Putamen (tissue), 1 donor: ENCODE measurements at regions not wholly inside any gene's neighbourhood (a gene's known extent, or its start where the extent isn't known, plus 50 kb on each side); places are given as distances from the start of the nearest gene placed in this dataset.
"Not testable (repeated sequence)": the region's sequence is repeated elsewhere in the genome, so short reads cannot be mapped to it uniquely, and the experiment has no call there.

ENCODE experiments used
- DNase-seq: peaks from one replicate; pipeline ENCODE4 v3.0.0-alpha.2; 2016; ENCODE audit warnings: low spot score

DNA sequence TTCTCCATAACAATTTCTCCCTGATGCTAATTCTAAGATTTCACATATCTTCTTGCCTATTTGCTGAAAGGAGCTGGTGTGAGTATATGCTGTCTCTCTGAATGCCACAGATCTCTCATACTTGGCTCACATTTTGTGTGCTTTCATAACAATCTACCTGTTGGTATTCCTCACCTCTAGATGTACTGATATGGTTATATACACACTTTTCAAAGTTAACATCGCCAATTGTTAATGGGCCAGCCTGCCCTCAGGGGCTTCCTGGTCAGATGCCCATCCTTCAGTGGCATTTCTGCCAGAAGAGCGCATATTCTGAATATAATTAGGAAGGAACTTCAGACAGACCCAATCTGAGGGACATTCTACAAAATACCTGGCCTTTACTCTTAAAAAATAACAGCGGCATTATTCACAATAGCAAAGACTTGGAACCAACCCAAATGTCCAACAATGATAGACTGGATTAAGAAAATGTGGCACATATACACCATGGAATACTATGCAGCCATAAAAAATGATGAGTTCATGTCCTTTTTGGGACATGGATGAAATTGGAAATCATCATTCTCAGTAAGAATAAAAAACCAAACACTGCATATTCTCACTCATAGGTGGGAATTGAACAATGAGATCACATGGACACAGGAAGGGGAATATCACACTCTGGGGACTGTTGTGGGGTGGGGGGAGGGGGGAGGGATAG is 123.9 kb upstream of the FAT1 start:
- DNase-seq: not testable (repeated sequence)

DNA sequence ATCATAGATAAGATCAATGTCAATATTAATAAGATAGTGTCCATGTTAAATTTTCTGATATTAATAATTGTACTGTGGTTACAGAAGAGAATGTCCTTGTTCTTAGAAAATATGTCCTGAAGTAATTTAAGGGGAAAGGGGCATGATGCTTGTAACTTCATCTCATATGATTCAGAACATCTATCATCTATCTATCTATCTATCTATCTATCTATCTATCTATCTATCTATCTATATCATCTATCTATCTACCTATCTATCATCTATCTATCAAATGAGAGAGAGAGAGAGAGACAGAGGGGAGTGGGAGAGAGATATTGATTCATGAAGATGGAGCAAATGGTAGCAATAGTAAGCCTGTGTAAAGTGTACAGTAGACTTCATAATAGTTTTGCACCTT is 124.8 kb upstream of the FAT1 start:
- no peak for DNase-seq

DNA sequence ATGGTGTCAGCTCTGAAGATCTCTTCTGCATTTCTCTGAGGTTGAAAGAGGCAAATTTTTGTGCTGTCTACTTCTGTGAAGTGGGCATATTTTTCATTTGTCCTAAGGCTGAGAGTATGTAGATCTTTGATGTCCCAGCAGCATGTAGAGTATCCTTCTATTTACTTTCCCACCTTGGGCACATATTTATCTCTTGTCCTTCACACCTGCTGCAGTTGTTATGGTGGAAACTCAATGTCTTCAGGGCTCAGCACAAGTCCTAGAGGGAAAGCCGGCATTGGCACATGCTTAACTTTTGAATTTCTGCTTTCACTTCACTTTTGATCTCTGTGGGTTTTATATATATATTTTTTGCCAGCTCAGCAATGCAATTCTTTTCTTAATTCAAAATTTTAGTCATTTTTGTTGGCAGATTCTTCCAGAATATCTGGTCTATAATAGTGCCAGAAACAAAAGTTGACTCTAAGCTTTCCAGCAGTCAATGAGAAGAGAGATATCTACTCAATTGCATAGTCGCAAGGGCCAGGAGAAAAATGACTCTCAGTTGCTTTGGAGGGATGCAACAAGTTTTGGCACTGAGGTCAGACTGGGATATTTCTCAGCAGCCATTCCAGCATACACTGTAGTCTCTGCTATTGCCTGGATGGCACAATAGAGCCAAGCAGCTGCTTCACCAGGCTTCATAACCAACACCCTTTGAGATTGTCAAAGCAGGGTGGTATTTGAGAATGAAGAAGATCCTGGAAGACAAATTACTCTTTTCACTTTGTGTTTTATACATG is 127.8 kb upstream of the FAT1 start:
- no peak for DNase-seq

DNA sequence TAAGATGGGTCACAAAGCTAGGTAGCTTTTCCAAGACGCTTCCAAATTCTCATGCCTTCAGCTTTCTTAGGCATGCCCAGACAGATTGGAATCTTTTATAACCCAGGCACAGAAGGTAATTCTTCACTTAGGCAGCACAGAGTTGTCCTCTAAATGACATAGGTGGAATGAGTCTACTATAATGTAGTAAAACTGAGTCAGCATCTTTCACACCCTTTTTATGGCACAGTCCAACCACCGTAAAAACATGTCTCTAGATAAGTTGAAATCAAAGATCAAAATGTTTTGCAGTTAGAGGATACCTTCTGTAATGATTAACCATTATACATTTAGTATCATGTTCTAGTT is 128.4 kb upstream of the FAT1 start:
- no peak for DNase-seq

DNA sequence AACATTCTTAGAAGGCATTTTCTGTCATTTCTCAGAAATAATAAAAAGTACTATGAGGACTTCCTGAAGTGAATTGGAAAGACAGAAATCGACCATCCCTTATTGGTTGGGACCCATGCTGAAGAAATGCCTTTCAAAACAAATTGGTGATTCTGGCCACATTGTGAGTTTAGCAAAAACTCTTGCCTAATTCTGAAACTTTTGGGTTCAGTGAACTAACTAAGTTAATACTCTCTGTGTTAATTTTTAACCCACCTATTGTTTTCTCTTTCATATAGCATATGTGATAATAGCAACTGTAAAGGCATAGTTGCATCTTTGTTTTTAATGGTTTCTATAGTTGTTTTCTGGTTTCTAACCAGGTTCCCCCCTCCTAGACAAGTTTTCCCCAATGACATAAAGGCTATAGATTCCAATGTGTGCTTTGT is 129.3 kb upstream of the FAT1 start:
- DNase-seq: no peak

DNA sequence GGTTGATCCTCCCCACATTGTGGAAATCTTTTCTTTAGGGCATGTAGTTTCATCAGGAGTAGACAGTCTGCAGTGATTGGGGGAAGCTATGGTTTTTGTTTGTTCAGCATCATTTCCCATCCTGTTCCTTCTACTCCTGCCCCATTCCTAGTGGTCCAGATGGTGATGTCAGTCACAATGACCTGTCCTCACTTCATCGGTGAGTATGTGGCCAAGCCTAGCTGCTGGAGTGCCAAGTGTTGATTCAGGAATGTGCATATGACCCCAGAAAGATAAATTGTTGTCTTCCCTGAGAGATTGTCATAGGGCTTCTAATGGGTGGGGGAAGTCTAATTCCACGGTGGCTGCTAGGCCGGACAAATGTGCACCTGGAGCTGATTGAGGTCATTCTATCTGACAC is 130.6 kb upstream of the FAT1 start:
- no peak for DNase-seq

DNA sequence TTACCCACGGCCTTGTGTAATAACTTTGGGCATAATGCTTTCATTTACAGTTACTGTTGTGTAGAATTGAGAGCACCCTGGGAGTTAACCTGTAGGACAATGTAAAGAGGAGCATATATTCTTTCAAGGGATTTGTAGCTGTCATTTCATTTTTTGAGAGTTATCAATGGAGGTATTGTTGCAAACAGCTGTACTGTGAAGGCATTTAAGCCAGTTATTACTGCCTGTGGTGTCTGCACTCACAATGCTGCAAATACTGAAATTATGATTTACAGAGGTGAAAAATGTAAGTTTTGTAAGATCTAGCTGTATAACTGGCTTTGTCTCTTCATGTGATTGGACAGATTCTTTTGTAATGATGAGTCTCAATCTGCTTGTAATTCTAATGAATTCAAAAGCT is 131.5 kb upstream of the FAT1 start:
- DNase-seq: no peak

DNA sequence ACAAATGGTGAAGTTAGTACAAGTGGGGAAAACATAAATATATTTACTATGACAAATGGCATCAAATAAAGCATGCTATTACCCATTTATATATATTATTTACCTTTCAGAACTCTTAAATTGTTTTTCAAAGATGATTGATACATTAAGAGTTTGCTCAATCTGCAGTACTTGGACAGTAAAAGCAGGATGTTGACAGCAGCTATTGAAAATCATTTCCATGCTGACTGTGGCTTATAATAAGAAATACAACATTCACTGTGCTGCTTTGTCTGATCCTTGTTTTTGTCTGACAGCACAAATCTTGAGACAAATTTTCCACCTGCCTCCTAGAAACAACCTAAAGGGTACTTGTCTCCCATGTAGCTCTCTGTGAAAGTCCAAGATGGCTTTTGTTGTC is 134.1 kb upstream of the FAT1 start:
- no peak for DNase-seq

DNA sequence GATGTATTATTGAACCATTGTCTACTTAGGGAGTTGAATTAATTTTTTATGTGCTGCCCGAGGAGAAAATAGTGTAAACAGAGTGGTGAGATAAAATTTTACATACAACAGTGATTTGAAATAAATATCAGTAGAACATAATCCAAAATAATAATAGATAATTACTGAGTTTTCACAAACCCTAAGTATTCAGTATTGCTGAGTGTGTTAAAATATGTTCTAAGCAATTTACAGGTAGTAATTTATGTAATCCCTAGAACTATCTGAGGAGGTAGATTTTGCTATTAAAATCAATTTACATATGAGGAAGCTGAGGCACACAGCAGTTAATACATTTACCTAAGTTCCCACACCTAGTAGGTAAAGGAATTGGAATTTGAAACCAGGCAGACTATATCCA is 134.7 kb upstream of the FAT1 start:
- DNase-seq: no peak

DNA sequence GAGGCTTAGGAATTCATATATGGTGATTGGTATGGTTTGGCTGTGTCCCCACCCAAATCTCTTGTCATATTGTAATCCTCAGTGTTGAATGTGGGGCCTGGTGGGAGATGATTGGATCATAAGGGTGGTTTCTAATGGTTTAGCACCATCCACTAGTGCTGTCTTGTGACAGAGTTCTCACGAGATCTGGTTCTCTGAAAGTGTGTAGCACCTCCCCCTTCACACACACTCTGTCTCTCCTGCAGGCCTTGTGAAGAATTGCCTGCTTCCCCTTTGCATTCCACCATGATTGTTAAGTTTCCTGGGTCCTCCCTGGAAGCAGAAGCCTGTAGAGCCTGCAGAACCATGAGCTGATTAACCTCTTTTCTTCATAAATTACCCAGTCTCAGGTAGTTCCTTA is 135.8 kb upstream of the FAT1 start:
- no peak for DNase-seq

DNA sequence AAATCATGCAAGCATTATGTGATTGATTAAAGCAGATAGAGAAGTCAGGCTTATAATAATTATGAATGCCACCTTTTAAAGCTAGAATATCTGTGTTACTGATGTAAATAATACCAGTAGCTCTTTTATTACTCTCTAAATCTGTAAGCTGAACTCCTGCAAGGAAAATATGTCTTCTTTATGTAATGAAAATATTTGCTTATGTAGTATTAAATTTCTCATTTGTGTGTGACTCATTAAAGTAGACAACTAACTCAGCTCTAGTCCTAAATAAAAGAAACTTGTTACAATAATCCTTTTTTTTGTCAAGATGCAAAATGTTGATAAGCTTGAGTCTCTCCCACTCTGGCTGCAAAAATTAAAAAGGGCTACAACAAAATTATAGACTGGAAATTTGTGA is 137.7 kb upstream of the FAT1 start:
- DNase-seq: no peak

DNA sequence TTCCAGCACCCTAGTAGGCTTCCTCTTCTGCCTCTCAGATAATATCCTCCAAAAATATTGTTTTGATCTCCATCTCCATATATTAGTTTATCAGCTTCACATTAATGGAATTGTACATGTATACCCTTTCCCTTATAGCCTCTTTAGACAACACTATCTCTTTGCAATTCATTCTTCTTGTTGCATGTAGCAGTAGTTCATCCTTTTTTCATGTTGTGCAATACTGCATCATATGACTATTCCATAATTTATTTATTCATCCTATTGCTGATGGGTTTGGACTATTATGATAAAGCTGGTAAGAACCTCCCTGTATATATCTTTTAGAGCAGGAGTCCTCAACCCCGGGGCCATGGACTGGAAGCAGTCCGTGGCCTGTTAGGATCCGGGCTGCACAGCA is 148.2 kb upstream of the FAT1 start:
- no peak for DNase-seq

DNA sequence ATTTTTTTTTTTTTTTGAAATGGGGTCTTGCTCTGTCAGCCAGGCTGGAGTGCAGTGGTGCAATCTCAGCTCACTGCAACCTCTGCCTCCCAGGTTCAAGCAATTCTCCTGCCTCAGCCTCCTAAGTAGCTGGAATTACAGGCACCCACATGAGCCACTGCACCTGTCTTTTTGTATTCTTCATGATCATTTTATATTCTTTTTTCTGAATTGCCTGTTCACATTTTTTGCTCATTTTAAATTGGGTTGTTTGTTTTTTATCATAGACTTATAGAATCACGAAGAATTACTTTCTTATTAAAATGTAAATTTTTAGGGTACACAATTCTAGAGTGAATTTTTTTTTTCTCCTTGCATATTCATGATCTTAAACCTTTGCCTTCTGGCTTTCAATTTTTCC is 149.4 kb upstream of the FAT1 start:
- DNase-seq: not testable (repeated sequence)

DNA sequence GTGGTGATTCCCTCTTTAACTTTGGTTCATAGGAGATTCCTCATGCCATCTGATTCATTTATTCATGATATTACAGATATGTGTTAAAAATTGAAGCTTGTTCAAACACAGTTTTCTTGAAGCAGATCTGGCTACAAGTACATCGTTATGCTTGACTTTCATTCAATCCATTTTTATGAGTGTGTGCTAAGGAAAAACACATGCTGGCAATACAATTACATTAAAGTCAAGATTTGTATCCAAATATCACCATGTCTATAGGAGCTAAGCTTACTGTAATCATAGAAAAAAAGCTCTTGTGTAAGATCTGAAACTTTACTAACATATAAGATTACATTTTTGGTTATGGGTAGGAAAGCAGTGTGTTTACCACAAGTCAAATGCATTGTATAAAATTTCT is 151.8 kb upstream of the FAT1 start:
- DNase-seq: no peak

DNA sequence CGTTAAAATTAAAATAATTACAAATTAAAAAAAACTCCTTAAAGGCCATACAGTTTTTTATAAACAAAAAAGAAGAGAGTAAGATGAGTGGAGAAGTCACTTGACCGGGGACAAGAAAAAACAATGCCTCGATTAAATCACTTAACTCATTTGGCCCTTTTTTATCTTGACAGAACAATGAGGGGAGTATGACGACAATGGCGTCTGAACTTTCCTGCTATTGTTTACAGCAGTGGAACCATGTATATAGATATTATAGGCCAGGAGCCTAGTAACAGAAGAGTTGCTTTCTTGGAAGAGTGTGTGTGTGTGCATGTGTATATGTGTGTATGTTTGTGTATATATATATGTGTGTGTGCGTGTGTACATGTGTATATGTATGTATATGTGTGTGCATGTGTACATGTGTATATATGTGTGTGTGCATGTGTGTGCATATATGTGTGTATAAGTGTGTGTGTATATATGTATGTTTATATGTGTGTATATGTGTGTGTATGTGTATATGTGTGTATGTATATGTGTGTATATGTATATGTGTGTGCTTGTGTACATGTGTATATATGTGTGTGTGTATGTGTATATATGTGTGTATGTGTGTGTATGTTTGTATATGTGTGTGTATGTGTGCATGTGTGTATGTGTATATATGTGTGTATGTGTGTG is 153.4 kb upstream of the FAT1 start:
- no peak for DNase-seq

DNA sequence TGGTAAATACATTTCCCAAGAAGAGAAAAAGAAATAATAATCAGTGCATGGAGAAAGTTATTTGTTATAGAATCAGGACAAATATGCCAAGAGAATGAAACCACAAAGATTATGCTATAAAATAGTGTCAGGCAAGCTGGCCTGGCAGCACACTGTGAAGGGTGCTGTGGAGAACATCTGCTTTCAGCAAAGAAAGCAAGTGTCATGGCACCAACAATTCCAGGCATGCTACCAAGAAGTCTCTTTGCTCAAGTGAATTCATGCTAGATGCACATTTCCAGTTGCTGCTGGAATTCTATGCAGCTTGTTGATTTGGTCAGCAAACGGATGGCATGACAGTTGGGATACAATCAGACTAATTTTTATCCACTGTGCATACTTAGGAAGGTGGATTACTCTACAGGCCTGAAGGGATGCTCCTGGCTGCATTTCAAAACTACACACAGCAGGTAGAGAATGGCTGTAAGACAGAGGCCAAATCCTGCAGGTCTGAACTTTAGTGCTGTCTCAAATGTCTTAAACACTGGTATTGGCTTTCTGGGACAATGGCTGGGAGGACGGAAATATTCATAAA is 154.6 kb upstream of the FAT1 start:
- no peak for DNase-seq

DNA sequence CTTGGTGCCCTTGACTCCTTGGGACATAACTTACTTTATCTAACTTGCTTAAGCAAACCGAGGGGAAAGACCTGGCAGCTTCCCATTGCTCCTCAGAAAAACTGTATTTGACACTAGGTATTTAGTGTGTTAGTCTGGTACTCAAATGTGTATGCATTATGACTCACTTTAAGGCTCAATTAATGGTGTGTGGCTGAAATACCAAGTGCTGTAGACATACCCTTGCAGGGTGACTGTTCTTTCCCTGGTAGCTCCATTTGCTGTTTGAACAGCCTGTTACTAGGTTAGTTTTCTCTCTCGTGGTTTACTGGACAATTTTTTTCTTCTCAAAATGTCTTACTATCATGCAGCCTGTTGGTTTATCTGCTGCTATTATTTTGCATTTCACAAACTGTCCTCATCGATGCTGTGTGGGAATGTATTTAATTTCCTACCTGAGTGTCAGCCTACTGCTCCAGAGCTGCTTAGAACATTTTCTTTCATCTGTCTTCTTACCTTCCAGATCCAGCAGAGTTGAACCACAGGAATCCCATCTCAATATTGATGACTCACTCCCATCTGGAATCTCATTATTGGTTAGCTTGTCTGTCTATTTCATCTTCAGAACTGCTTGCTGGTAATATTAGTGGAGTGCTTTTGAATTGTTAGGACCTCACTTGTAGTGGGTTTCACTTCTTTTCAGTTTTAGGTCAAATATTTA is 158.0 kb upstream of the FAT1 start:
- no peak for DNase-seq

DNA sequence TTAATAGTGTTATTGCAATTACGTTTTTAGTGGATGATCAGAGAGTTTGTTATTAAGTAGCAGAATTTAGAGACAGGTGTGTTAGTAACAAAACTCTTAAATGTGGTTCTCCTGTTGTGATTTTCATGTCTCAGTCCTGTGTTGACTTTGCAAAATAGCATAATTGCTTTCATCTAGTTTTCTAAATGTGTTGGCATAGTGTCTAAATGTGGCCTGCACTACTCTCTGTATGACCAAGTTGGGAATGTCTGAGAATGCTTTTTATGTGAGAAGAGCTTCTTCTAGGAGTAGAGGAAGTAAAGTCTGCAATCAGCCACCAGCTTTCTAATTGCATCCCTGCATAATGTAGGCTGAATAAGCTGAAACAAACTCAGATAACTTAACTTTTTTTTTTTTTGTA is 158.6 kb upstream of the FAT1 start:
- DNase-seq: no peak

DNA sequence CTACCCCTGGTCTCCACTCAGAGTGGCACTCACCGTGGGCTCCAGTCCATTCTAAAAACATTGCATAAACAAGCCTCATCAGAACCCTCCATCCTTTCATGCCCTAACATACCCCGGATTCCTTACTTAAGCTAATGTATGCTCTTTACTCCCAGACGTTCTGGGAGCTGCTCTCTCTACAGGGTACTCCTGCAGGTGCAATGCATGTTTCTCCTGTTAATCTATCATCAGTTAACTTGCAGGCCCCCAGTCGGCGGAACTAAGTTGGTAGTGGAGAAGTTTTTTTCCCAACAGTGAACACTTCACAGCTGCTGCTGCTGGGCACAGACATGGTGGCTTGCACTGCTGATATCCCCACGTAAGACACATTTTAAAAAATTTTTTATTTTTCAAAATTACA is 161.6 kb upstream of the FAT1 start:
- no peak for DNase-seq

DNA sequence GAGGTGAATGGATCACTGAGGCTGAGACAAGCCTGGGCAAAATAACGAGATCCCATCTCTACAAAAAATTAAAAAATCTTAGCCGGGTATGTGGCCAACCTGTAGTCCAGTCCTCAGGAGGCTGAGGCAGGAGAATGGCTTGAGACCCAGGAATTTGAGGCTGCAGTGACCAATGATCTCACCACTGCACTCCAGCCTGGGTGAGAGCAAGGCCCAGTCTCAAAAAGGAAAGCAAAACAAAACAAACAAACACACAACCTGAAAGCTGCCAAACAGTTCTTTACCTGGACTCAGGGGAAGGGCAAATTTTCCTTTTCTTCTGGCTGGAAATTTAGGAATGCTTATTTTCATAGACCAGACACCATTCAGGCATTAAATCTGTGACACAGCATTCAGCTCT is 163.1 kb upstream of the FAT1 start:
- DNase-seq: no peak

DNA sequence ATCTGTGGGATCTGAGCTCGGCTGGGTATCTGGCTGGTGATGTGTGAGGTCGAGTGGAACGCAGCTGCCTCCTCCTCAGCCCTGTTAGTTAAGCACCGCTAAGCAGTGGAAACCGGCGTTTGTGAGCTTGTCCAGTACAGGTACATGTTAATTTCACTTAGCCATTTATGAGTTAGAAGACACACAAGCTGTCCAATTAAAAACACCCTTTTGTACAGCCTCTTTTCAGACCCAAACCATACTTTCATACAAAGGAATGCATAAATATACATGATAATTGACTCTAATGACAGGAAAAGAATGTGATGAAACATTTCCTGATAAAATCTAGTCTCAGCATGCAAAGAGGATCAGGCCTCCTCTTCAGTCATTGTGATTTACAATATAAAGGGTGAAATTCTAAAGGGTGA is 163.6 kb upstream of the FAT1 start:
- DNase-seq: no peak

DNA sequence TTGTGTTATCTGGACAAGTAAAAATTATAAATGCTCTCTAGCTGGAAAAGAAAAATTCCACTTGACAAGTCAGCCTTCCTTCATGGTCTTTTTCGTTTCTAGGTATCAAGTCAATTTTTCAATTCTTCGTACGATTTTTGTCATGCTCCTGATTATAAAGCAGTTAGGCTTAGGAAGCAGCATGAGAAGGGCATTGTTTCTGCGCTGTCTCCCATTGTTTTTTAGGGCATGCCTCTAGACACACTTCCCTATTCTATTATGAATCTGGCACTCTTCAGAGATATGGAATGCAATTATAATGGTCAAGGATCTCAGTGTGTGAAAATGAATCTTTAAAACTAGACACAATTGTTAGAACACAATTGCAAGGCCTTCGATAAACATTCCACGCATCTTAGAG is 164.1 kb upstream of the FAT1 start:
- DNase-seq: no peak
